ENCODE measurements at regions not wholly inside any gene's neighbourhood (a gene's known extent, or its start where the extent isn't known, plus 50 kb on each side); places are given as distances from the start of the nearest gene placed in this dataset.
"Not testable (repeated sequence)": the region's sequence is repeated elsewhere in the genome, so short reads cannot be mapped to it uniquely, and the experiment has no call there.

GRCh38 chr22:10662818-10663217 lies 4865.2 kb upstream of the OR11H1 start:
- not testable (repeated sequence) for TF ChIP-seq ESRRG (CRISPR knock-in tag; IDR thresholded peaks at IDR 0.05); OSR1 (CRISPR knock-in tag; IDR thresholded peaks at IDR 0.05); CSRNP3 (CRISPR knock-in tag; IDR thresholded peaks at IDR 0.05); TCF4 (CRISPR knock-in tag; IDR thresholded peaks at IDR 0.05; ENCODE audit: borderline replicate concordance); ARNTL (CRISPR knock-in tag; IDR thresholded peaks at IDR 0.05; ENCODE audit: borderline replicate concordance, low read depth); ZC3H10 (CRISPR knock-in tag; IDR thresholded peaks at IDR 0.05); RARB (CRISPR knock-in tag; IDR thresholded peaks at IDR 0.05)
- TF ChIP-seq, protein P1, sequence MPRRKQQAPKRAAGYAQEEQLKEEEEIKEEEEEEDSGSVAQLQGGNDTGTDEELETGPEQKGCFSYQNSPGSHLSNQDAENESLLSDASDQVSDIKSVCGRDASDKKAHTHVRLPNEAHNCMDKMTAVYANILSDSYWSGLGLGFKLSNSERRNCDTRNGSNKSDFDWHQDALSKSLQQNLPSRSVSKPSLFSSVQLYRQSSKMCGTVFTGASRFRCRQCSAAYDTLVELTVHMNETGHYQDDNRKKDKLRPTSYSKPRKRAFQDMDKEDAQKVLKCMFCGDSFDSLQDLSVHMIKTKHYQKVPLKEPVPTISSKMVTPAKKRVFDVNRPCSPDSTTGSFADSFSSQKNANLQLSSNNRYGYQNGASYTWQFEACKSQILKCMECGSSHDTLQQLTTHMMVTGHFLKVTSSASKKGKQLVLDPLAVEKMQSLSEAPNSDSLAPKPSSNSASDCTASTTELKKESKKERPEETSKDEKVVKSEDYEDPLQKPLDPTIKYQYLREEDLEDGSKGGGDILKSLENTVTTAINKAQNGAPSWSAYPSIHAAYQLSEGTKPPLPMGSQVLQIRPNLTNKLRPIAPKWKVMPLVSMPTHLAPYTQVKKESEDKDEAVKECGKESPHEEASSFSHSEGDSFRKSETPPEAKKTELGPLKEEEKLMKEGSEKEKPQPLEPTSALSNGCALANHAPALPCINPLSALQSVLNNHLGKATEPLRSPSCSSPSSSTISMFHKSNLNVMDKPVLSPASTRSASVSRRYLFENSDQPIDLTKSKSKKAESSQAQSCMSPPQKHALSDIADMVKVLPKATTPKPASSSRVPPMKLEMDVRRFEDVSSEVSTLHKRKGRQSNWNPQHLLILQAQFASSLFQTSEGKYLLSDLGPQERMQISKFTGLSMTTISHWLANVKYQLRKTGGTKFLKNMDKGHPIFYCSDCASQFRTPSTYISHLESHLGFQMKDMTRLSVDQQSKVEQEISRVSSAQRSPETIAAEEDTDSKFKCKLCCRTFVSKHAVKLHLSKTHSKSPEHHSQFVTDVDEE (CRISPR knock-in tag; IDR thresholded peaks at IDR 0.05): not testable (repeated sequence)
